GM12878 (cell line): ENCODE measurements at regions not wholly inside any gene's neighbourhood (a gene's known extent, or its start where the extent isn't known, plus 50 kb on each side); places are given as distances from the start of the nearest gene placed in this dataset.

Source experiments
- ATAC-seq: fragments of 200-7000 bp; cut with Tn5 transposase; 3 replicates; pipeline ENCODE4 v1.9.1; 2020; ENCODE audit warnings: mild to moderate bottlenecking, moderate library complexity
- BruUV-seq: library from RNA; stranded (reverse); fragments of 400-500 nt; replicated peaks from 2 replicates; lab custom pipeline; 2021; lab: Mats Ljungman, UMichigan
- CTCF ChIA-PET: fragments of 300-600 bp; sonication (Branson Sonifier 250); formaldehyde crosslinking; extraction: SDS; loops from one replicate; lab custom pipeline; 2021; ENCODE audit warnings: inconsistent platforms; lab: Yijun Ruan, JAX
- POLR2A ChIA-PET: fragments of 350-600 bp; formaldehyde crosslinking; extraction: SDS; loops from one replicate; lab custom pipeline; 2021; ENCODE audit warnings: inconsistent platforms; lab: Charles Lee
- RAD21 ChIA-PET: fragments of 300-600 bp; sonication (Branson Sonifier 250); formaldehyde crosslinking; loops from one replicate; lab custom pipeline; 2023; ENCODE audit warnings: antibody characterized with exemption; ENCODE audit not compliant: unreplicated experiment; lab: Charles Lee
- SMC1A ChIA-PET: fragments of 300-600 bp; sonication (Branson Sonifier 250); formaldehyde crosslinking; loops from one replicate; lab custom pipeline; 2023; ENCODE audit not compliant: unreplicated experiment, uncharacterized antibody; lab: Charles Lee
- DNase-seq: peaks from one replicate; pipeline ENCODE4 v3.0.0-alpha.2; 2011; ENCODE audit warnings: low read depth, low spot score
- FAIRE-seq: peaks from 3 replicates; lab custom pipeline; 2011; peaks lifted over from hg19 to GRCh38; lab: Jason Lieb, UNC
- H2AFZ ChIP-seq: 2 replicates; pipeline ENCODE4 v1.6.0; 2011; ENCODE audit warnings: low read depth, low read length, control low read depth; ENCODE audit not compliant: control insufficient read depth
- H3K27ac ChIP-seq: 2 replicates; pipeline ENCODE4 v1.5.1; 2011; ENCODE audit warnings: control low read depth; ENCODE audit not compliant: control insufficient read depth, insufficient read depth
- H3K27me3 ChIP-seq, 2 experiments: replicated peaks in 1 of 2; 2 replicates each; pipeline versions ENCODE4 v1.6.0 to v1.6.1; 2011; ENCODE audit warnings: low read length in 1 of 2; ENCODE audit not compliant: control insufficient read depth in 2 of 2, insufficient read depth in 2 of 2
- H3K36me3 ChIP-seq, 2 experiments: 2 replicates each; pipeline ENCODE4 v1.5.1; 2011; ENCODE audit warnings: low read length in 1 of 2; ENCODE audit not compliant: control insufficient read depth in 2 of 2, insufficient read depth in 2 of 2
- H3K4me1 ChIP-seq: 2 replicates; pipeline ENCODE4 v1.6.1; 2011; ENCODE audit warnings: mild to moderate bottlenecking, low read length, moderate library complexity, mixed read lengths; ENCODE audit not compliant: control insufficient read depth, insufficient read depth
- H3K4me2 ChIP-seq: 2 replicates; pipeline ENCODE4 v1.6.0; 2011; ENCODE audit warnings: control low read depth; ENCODE audit not compliant: control insufficient read depth, insufficient read depth
- H3K4me3 ChIP-seq: fragments of 200-600 bp; sonication (generic); 2 replicates; pipeline ENCODE4 v1.5.1; 2016
- H3K79me2 ChIP-seq: 2 replicates; pipeline ENCODE4 v1.6.0; 2011; ENCODE audit warnings: low read length; ENCODE audit not compliant: control insufficient read depth, insufficient read depth
- H3K9ac ChIP-seq: 2 replicates; pipeline ENCODE4 v1.8.0; 2011; ENCODE audit warnings: low read length, control low read depth, mixed read lengths; ENCODE audit not compliant: control insufficient read depth, insufficient read depth
- H3K9me3 ChIP-seq: replicated peaks from 3 replicates; pipeline ENCODE4 v1.5.1; 2011; ENCODE audit warnings: mild to moderate bottlenecking, low read length; ENCODE audit not compliant: control insufficient read depth, insufficient read depth
- H4K20me1 ChIP-seq: 2 replicates; pipeline ENCODE4 v1.6.0; 2011; ENCODE audit not compliant: control insufficient read depth, insufficient read depth
- CHD2 ChIP-seq: IDR thresholded peaks from 2 replicates; pipeline ENCODE4 v1.6.1; 2011; ENCODE audit warnings: low read depth, low read length, improper control_type of control experiment, borderline replicate concordance
- ESRRA ChIP-seq: IDR thresholded peaks from 2 replicates; pipeline ENCODE4 v1.6.1; 2012; ENCODE audit warnings: mild to moderate bottlenecking, low read length, improper control_type of control experiment
- HDAC2 ChIP-seq: fragments of 200-600 bp; sonication (generic); IDR thresholded peaks from 2 replicates; pipeline ENCODE4 v1.6.1; 2017
- LARP7 ChIP-seq: fragments of 450-650 bp; IDR thresholded peaks from 2 replicates; pipeline ENCODE4 v1.6.1; 2017; ENCODE audit warnings: mild to moderate bottlenecking
- POLR2AphosphoS2 ChIP-seq: IDR thresholded peaks from 2 replicates; pipeline ENCODE4 v1.6.1; 2011; ENCODE audit warnings: low read depth, mild to moderate bottlenecking, low read length, improper control_type of control experiment, moderate library complexity
- SMAD5 ChIP-seq: IDR thresholded peaks from 2 replicates; pipeline ENCODE4 v1.6.1; 2016; ENCODE audit warnings: antibody characterized with exemption, low read depth
- SMC3 ChIP-seq: IDR thresholded peaks from 2 replicates; pipeline ENCODE4 v1.6.1; 2011; ENCODE audit warnings: low read length, improper control_type of control experiment, borderline replicate concordance
- STAT1 ChIP-seq: fragments of 450-650 bp; conservative IDR thresholded peaks from 2 replicates; pipeline ENCODE4 v1.6.1; 2014; ENCODE audit warnings: antibody characterized with exemption, mild to moderate bottlenecking
- WRNIP1 ChIP-seq: IDR thresholded peaks from 2 replicates; pipeline ENCODE4 v1.6.1; 2011; ENCODE audit warnings: low read depth, low read length, improper control_type of control experiment, borderline replicate concordance
- WGBS: methylation state at CpG from one replicate; pipeline ENCODE4 v1.1.6; 2016; ENCODE audit warnings: low lambda C conversion rate; ENCODE audit not compliant: insufficient replicate concordance, insufficient coverage; ENCODE audit errors: missing lambda C conversion rate; 5-methylcytosine and 5-hydroxymethylcytosine counted together
- in situ Hi-C: fragments of 300-500 bp; cut with MboI; formaldehyde crosslinking; loops from 9 replicates; pipeline ENCODE4 v1.14.3; 2018; ENCODE audit warnings: mixed read lengths
- intact Hi-C: fragments of 100-400 bp; cut with micrococcal nuclease; formaldehyde crosslinking; loops from one replicate; pipeline ENCODE4 v1.14.2; 2022; ENCODE audit not compliant: unreplicated experiment

DNA sequence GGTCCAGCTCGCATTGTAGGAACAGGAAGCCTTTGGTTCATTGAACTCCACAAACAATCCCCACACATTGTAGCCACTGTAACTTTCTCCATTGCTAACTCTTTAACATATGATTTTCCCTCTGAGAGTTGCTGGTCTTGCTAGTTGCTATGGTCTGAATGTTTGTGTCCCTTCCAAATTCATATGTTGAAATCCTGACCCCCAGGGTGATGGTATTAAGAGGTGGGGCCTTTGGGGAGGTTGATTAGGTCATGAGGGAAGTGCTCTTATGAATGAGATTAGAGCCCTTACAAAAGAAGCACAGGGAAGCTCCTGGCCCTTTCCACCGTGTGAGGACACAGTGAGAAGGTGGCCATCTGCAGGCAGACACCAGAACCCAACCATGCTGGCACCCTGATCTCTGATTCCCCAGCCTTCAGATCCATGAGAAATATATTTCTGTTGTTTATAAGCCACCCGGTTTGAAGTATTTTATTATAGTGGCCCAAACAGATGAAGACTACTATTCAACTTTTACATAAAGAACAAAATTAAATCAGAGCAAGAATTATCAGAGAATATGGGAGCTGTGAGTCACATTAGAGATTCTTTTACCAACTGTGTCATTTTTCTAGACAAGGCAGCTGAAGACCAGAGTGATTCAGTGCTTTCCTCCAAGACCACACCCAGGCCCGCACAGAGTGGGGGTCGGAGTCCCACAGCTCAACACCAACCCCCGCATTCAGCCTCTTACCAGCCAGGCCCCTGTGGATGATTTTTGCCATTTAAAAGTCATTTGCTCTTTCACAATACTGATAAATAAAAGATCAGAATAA lies 143.0 kb downstream of the SAMD5 start:
- Histone ChIP-seq H3K27me3 (no peaks in the 10 kb centered on the region), H2AFZ (no peak overlapping the region), H3K9me3 (no peaks in the 10 kb centered on the region), H3K9ac (no peak overlapping the region), H4K20me1 (no peaks in the 10 kb centered on the region), H3K4me3 (no peak overlapping the region), H3K27ac (no peak overlapping the region), H3K36me3 (no peaks in the 10 kb centered on the region), H3K4me1 (no peaks in the 10 kb centered on the region), H3K4me2 (no peak overlapping the region), H3K79me2 (no peaks in the 10 kb centered on the region)
- ChIA-PET CTCF (no interaction called here), SMC1A (no interaction called here), POLR2A (no interaction called here), RAD21 (no interaction called here)
- ATAC-seq = no peak
- in situ Hi-C loops = no loop called here
- 26% methylated on average over 6 of the region's 6 CpGs for WGBS
- TF ChIP-seq SMAD5 (no peak), CHD2 (no peak), LARP7 (no peak)
- intact Hi-C loops = no loop called here
- no peak for DNase-seq
- BruUV-seq = no TSS peak
- no peak for FAIRE-seq

- no peak overlapping the region for H3K4me2 ChIP-seq
- CTCF ChIA-PET = no interaction called here
- H3K4me1 ChIP-seq = no peaks in the 10 kb centered on the region
- H2AFZ ChIP-seq = no peak overlapping the region
- TF ChIP-seq WRNIP1 (no peak), HDAC2 (no peak), STAT1 (no peak), ESRRA (no peak), POLR2AphosphoS2 (no peak), SMC3 (no peak)
- TF ChIP-seq, all 136 proteins: peak for 0
- Histone ChIP-seq H3K9ac (no peak overlapping the region), H4K20me1 (no peaks in the 10 kb centered on the region), H3K27me3 (no peaks in the 10 kb centered on the region), H3K9me3 (no peaks in the 10 kb centered on the region), H3K27ac (no peak overlapping the region), H3K79me2 (no peaks in the 10 kb centered on the region), H3K4me3 (no peak overlapping the region), H3K36me3 (no peaks in the 10 kb centered on the region)
- 0% methylated on average over 2 of the region's 2 CpGs for WGBS
- no peak for FAIRE-seq
- BruUV-seq = no TSS peak
- SMC1A ChIA-PET = no interaction called here
- in situ Hi-C loops (no loop called here), intact Hi-C loops (no loop called here)
- ATAC-seq = no peak
- DNase-seq = no peak
- RAD21 ChIA-PET = no interaction called here
- POLR2A ChIA-PET = no interaction called here
These were observed 145.1 kb downstream of the SAMD5 start for GRCh38 chr6:147653631-147654030.
